HEK293T (cell line): ENCODE measurements at regions not wholly inside any gene's neighbourhood (a gene's known extent, or its start where the extent isn't known, plus 50 kb on each side); places are given as distances from the start of the nearest gene placed in this dataset.

ENCODE experiments used
- BHLHE40 ChIP-seq: fragments of 450-650 bp; IDR thresholded peaks from 2 replicates; pipeline ENCODE4 v1.6.1; 2016; ENCODE audit warnings: mild to moderate bottlenecking, moderate library complexity, borderline replicate concordance
- ELF4 ChIP-seq: fragments of 450-650 bp; IDR thresholded peaks from 2 replicates; pipeline ENCODE4 v1.6.1; 2017; ENCODE audit warnings: antibody characterized with exemption
- TF ChIP-seq, protein P1 (sequence below): fragments of 450-650 bp; IDR thresholded peaks from 2 replicates; pipeline ENCODE4 v1.6.1; 2016

DNA sequence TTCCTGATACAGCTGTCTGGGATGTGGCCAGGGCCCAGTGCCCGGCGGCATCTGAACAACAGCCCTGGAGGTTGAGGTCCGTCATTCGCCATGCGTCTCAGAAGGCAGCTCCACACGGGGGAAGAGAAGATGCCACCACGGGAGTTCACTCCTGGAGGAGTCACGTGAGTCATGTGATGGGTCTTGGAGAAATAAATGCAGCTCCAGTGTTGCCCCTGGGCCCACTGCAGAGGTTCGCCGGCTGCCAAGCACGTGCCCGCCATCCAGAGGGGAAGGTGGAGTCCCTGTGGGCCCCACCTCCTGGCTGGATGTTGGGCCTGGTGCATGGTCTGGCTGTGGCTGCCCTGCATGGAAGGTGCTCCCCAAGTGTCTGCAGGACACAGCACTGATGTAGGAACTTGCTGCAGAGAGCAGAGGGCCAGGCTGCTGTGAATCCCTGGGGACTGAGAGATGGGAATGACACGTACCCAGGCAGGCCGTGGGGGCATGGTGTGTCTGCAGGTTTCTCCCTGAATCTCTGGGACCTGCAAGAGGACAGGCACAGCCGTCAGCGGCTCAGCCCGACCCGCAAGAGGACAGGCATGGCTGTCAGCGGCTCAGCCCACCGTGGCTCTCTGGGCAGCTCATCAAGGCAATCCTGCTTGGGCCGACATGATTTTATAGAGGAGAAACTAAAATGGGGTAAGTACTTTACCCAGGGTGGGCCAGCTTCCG lies 418.3 kb upstream of the IRX4 start:
- TF ChIP-seq, protein P1, sequence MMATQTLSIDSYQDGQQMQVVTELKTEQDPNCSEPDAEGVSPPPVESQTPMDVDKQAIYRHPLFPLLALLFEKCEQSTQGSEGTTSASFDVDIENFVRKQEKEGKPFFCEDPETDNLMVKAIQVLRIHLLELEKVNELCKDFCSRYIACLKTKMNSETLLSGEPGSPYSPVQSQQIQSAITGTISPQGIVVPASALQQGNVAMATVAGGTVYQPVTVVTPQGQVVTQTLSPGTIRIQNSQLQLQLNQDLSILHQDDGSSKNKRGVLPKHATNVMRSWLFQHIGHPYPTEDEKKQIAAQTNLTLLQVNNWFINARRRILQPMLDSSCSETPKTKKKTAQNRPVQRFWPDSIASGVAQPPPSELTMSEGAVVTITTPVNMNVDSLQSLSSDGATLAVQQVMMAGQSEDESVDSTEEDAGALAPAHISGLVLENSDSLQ, result no peak
- TF ChIP-seq ELF4 (no peak), BHLHE40 (no peak)
